ENCODE measurements at regions not wholly inside any gene's neighbourhood (a gene's known extent, or its start where the extent isn't known, plus 50 kb on each side); places are given as distances from the start of the nearest gene placed in this dataset.

DNA sequence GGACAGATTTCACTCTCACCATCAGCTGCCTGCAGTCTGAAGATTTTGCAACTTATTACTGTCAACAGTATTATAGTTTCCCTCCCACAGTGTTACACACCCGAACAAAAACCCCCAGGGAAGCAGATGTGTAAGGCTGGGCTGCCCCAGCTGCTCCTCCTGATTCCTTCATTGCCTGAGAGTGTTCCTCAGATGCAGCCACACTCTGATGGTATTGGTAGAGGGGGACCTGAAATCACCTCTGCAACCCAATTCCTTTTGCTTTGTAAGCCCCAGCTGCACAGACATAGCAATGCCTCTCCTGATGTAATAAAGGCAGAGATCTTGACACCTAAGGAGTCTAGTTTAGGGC, 1529.8 kb downstream of the RPIA start:
- Histone ChIP-seq H3K36me3 (ENCODE audit: control insufficient read depth, insufficient read depth, low read length) (no peaks in the 10 kb centered on the region), H3K4me1 (ENCODE audit: control insufficient read depth, insufficient read depth, low read length) (no peaks in the 10 kb centered on the region), H3K9ac (ENCODE audit: low read depth, low read length) (no peak overlapping the region), H3K4me3 (ENCODE audit: insufficient read depth, low read depth, low read length) (no peak overlapping the region), H3K56ac (ENCODE audit: extremely low read depth, insufficient read depth, low read length) (no peak overlapping the region), H3K9me3 (ENCODE audit: control insufficient read depth, insufficient read depth, low read length) (no peaks in the 10 kb centered on the region; the same call in 1 of the 2 replicates), H3K23ac (ENCODE audit: low read depth, low read length) (no peak overlapping the region), H3K79me1 (ENCODE audit: low read depth in 1 of 2, low read length in 2 of 2) (no peaks in the 10 kb centered on the region), H4K91ac (ENCODE audit: insufficient read depth, low read depth, low read length) (no peak overlapping the region), H2AK5ac (ENCODE audit: low read depth, low read length) (no peak overlapping the region), H2AFZ (replicated peaks; ENCODE audit: low read length, poor library complexity) (no peak overlapping the region), H3K27ac (ENCODE audit: insufficient read depth, low read length) (no peak overlapping the region), H3K27me3 (ENCODE audit: control insufficient read depth, insufficient read depth, low read length) (no peaks in the 10 kb centered on the region), H2BK120ac (ENCODE audit: low read depth, low read length) (no peak overlapping the region), H3K18ac (ENCODE audit: low read depth, low read length) (no peak overlapping the region), H2BK20ac (ENCODE audit: low read depth, low read length) (no peak overlapping the region), H4K5ac (ENCODE audit: low read depth, low read length) (no peak overlapping the region), H2BK5ac (ENCODE audit: low read depth, low read length, poor library complexity, severe bottlenecking) (no peak overlapping the region), H3K9me1 (ENCODE audit: insufficient read depth, low read length) (no peaks in the 10 kb centered on the region), H4K20me1 (ENCODE audit: insufficient read depth, low read length) (no peaks in the 10 kb centered on the region), H3K14ac (replicated peaks; ENCODE audit: low read depth, low read length) (no peak overlapping the region), H2BK15ac (ENCODE audit: low read depth, low read length) (no peak overlapping the region), H3K4ac (ENCODE audit: low read depth, low read length) (no peak overlapping the region), H2AK9ac (replicated peaks; ENCODE audit: low read depth, low read length, poor library complexity) (no peak overlapping the region), H3K4me2 (ENCODE audit: low read depth, low read length) (no peak overlapping the region), H4K8ac (ENCODE audit: low read depth in 2 of 2, low read length in 2 of 2) (no peak overlapping the region)
- dilution Hi-C loops (cut with HindIII; ENCODE audit: low sequenced_read_pairs, unreplicated experiment): no loop called here
- CTCF ChIA-PET: no interaction called here
- BruUV-seq (replicated peaks): no TSS peak
- intact Hi-C loops (cut with micrococcal nuclease): no loop called here
- TF ChIP-seq RAD21 (IDR thresholded peaks at IDR 0.05; ENCODE audit: low read length) (no peak), RFX5 (IDR thresholded peaks at IDR 0.05; ENCODE audit: low read depth, low read length) (no peak), MAZ (IDR thresholded peaks at IDR 0.05; ENCODE audit: borderline replicate concordance, low read depth, low read length) (no peak), CEBPB (IDR thresholded peaks at IDR 0.05; ENCODE audit: low read depth, low read length) (no peak), FOS (IDR thresholded peaks at IDR 0.05; ENCODE audit: low read depth, low read length) (no peak), SMC3 (IDR thresholded peaks at IDR 0.05; ENCODE audit: low read depth, low read length) (no peak), BHLHE40 (IDR thresholded peaks at IDR 0.05; ENCODE audit: low read depth, low read length) (no peak), NFE2L2 (IDR thresholded peaks at IDR 0.05; ENCODE audit: low read depth, low read length) (no peak), RCOR1 (IDR thresholded peaks at IDR 0.05; ENCODE audit: insufficient replicate concordance, low read length) (no peak), MXI1 (IDR thresholded peaks at IDR 0.05; ENCODE audit: borderline replicate concordance, low read depth, low read length) (no peak), POLR2A (IDR thresholded peaks at IDR 0.05; ENCODE audit: low read depth, low read length) (no peak), MAFK (IDR thresholded peaks at IDR 0.05; ENCODE audit: low read depth, low read length) (no peak)
- TF ChIP-seq, protein P1, sequence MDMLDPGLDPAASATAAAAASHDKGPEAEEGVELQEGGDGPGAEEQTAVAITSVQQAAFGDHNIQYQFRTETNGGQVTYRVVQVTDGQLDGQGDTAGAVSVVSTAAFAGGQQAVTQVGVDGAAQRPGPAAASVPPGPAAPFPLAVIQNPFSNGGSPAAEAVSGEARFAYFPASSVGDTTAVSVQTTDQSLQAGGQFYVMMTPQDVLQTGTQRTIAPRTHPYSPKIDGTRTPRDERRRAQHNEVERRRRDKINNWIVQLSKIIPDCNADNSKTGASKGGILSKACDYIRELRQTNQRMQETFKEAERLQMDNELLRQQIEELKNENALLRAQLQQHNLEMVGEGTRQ (IDR thresholded peaks at IDR 0.05; ENCODE audit: low read depth, low read length): no peak
- TF ChIP-seq, protein P2, sequence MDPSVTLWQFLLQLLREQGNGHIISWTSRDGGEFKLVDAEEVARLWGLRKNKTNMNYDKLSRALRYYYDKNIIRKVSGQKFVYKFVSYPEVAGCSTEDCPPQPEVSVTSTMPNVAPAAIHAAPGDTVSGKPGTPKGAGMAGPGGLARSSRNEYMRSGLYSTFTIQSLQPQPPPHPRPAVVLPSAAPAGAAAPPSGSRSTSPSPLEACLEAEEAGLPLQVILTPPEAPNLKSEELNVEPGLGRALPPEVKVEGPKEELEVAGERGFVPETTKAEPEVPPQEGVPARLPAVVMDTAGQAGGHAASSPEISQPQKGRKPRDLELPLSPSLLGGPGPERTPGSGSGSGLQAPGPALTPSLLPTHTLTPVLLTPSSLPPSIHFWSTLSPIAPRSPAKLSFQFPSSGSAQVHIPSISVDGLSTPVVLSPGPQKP (IDR thresholded peaks at IDR 0.05; ENCODE audit: borderline replicate concordance, low read depth, low read length): no peak
- TF ChIP-seq, protein P3, sequence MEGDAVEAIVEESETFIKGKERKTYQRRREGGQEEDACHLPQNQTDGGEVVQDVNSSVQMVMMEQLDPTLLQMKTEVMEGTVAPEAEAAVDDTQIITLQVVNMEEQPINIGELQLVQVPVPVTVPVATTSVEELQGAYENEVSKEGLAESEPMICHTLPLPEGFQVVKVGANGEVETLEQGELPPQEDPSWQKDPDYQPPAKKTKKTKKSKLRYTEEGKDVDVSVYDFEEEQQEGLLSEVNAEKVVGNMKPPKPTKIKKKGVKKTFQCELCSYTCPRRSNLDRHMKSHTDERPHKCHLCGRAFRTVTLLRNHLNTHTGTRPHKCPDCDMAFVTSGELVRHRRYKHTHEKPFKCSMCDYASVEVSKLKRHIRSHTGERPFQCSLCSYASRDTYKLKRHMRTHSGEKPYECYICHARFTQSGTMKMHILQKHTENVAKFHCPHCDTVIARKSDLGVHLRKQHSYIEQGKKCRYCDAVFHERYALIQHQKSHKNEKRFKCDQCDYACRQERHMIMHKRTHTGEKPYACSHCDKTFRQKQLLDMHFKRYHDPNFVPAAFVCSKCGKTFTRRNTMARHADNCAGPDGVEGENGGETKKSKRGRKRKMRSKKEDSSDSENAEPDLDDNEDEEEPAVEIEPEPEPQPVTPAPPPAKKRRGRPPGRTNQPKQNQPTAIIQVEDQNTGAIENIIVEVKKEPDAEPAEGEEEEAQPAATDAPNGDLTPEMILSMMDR (conservative IDR thresholded peaks at IDR 0.05; ENCODE audit: low read depth, low read length): no peak
- no peak for ATAC-seq (ENCODE audit: low read depth)
- WGBS, 2 experiments (ENCODE audit: extremely low coverage in 2 of 2, insufficient read length in 1 of 2): no CpG with 5 or more reads among the region's 1 CpG
- POLR2A ChIA-PET (ENCODE audit: unreplicated experiment): no interaction called here
- DNase-seq: no peak
- in situ Hi-C loops (cut with MboI; ENCODE audit: low sequenced_read_pairs): no loop called here
